Activated CD8-positive, alpha-beta T cell treated with anti-CD3 and anti-CD28 coated beads for 36 hours (primary cell): ENCODE measurements at regions not wholly inside any gene's neighbourhood (a gene's known extent, or its start where the extent isn't known, plus 50 kb on each side); places are given as distances from the start of the nearest gene placed in this dataset.

Source experiments
- ATAC-seq: fragments of 200-7000 bp; cut with Tn5 transposase; one replicate; pipeline ENCODE4 v1.10.0; 2021; ENCODE audit warnings: mild to moderate bottlenecking, moderate library complexity
- CTCF ChIA-PET: fragments of 350-600 bp; sonication (Branson Sonifier 250); formaldehyde crosslinking; loops from one replicate; lab custom pipeline; 2021; ENCODE audit warnings: antibody characterized with exemption; lab: Charles Lee
- POLR2A ChIA-PET: fragments of 350-600 bp; sonication (Branson Sonifier 250); formaldehyde crosslinking; loops from one replicate; lab custom pipeline; 2021; ENCODE audit warnings: antibody characterized with exemption; lab: Charles Lee
- DNase-seq: peaks from one replicate; pipeline ENCODE4 v3.0.0-alpha.2; 2020
- H3K27ac Mint-ChIP-seq: one replicate; pipeline ENCODE4 v1.8.0; 2021; ENCODE audit warnings: mild to moderate bottlenecking, mixed read lengths
- H3K27me3 Mint-ChIP-seq: one replicate; pipeline ENCODE4 v1.8.0; 2021; ENCODE audit warnings: mixed read lengths
- H3K36me3 Mint-ChIP-seq: one replicate; pipeline ENCODE4 v1.8.0; 2021; ENCODE audit warnings: low read depth, mixed read lengths
- H3K4me1 Mint-ChIP-seq: one replicate; pipeline ENCODE4 v1.8.0; 2021; ENCODE audit warnings: low read depth, mixed read lengths
- H3K4me3 Mint-ChIP-seq: one replicate; pipeline ENCODE4 v1.8.0; 2021; ENCODE audit warnings: mild to moderate bottlenecking, moderate library complexity, mixed read lengths
- H3K9me3 Mint-ChIP-seq: one replicate; pipeline ENCODE4 v1.8.0; 2021; ENCODE audit warnings: mixed read lengths
- intact Hi-C: fragments of 100-400 bp; cut with micrococcal nuclease; formaldehyde crosslinking; loops from one replicate; pipeline ENCODE4 v1.10.0; 2022
- TF ChIP-seq, protein P1 (sequence below): fragments of 200-600 bp; IDR thresholded peaks from one replicate; pipeline ENCODE4 v1.8.0; 2022; ENCODE audit warnings: antibody characterized with exemption, mild to moderate bottlenecking

DNA sequence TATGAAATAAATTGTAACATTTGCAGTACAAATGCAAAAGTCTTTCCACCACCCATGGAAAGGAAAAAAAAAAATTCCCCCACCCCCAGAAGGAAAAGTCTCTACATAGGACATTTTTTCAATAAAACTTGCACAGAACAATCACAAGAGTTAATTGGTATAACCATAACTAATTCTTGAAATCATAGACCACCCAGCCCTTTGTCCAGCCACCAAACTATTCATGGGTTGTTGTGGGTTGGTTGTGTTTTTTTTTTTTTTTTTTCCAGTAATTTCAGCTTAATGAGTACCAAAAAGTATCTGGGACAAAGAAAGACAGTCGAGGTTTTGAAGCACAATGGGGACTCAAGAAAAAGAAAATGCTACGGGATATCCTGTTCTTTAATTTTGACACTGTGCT lies 355.0 kb upstream of the ROBO2 start:
- CTCF ChIA-PET: no interaction called here
- intact Hi-C loops: no loop called here
- POLR2A ChIA-PET: no interaction called here

GRCh38 chr3:76685858-76686257 lies 354.0 kb upstream of the ROBO2 start:
- Mint-ChIP-seq H3K27me3 (no peaks in the 10 kb centered on the region), H3K4me1 (no peaks in the 10 kb centered on the region), H3K9me3 (peaks cover 9% of the 10 kb centered on the region), H3K27ac (no peak overlapping the region), H3K4me3 (no peak overlapping the region), H3K36me3 (no peaks in the 10 kb centered on the region)
- ChIA-PET POLR2A (no interaction called here), CTCF (no interaction called here)
- ATAC-seq (no peak), DNase-seq (no peak)
- intact Hi-C loops: no loop called here
- TF ChIP-seq, protein P1, sequence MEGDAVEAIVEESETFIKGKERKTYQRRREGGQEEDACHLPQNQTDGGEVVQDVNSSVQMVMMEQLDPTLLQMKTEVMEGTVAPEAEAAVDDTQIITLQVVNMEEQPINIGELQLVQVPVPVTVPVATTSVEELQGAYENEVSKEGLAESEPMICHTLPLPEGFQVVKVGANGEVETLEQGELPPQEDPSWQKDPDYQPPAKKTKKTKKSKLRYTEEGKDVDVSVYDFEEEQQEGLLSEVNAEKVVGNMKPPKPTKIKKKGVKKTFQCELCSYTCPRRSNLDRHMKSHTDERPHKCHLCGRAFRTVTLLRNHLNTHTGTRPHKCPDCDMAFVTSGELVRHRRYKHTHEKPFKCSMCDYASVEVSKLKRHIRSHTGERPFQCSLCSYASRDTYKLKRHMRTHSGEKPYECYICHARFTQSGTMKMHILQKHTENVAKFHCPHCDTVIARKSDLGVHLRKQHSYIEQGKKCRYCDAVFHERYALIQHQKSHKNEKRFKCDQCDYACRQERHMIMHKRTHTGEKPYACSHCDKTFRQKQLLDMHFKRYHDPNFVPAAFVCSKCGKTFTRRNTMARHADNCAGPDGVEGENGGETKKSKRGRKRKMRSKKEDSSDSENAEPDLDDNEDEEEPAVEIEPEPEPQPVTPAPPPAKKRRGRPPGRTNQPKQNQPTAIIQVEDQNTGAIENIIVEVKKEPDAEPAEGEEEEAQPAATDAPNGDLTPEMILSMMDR: no peak

More for the DNA sequence above, 355.0 kb upstream of the ROBO2 start:
- H3K4me1 Mint-ChIP-seq: no peaks in the 10 kb centered on the region
- no peaks in the 10 kb centered on the region for H3K36me3 Mint-ChIP-seq
- TF ChIP-seq, protein P1: no peak
- H3K4me3 Mint-ChIP-seq: no peak overlapping the region
- no peak overlapping the region for H3K27ac Mint-ChIP-seq
- H3K9me3 Mint-ChIP-seq: peaks cover 9% of the 10 kb centered on the region
- DNase-seq (no peak), ATAC-seq (no peak)
- no peaks in the 10 kb centered on the region for H3K27me3 Mint-ChIP-seq

- ATAC-seq (no peak), DNase-seq (no peak)
- Mint-ChIP-seq H3K36me3 (no peaks in the 10 kb centered on the region), H3K27me3 (no peaks in the 10 kb centered on the region), H3K4me1 (no peaks in the 10 kb centered on the region), H3K27ac (no peak overlapping the region), H3K4me3 (no peak overlapping the region), H3K9me3 (peaks cover 12% of the 10 kb centered on the region)
- ChIA-PET POLR2A (no interaction called here), CTCF (no interaction called here)
- TF ChIP-seq, protein P1: no peak
- intact Hi-C loops: no loop called here
These were observed 352.9 kb upstream of the ROBO2 start for GRCh38 chr3:76687019-76687418.

DNA sequence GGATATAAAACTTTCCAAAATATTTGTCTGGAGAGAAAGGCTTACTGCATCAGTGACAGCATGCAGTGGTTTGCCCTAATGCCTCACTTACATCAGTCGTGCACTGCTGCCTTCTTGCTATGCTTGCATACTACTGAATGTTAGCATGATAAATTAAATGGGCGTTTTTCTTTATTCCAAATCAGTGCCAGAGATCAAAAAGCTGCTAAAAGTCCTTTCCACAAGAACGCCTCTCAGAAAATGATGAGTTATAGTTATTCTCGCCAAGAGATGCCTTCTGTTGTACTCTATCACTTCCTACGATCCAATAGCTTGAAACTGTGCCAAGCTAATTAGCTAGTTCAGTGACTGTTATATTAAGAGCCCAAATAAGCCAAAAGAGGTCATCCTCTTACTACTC lies 345.8 kb upstream of the ROBO2 start:
- POLR2A ChIA-PET: no interaction called here
- TF ChIP-seq, protein P1: no peak
- no peaks in the 10 kb centered on the region for H3K27me3 Mint-ChIP-seq
- no peaks in the 10 kb centered on the region for H3K4me1 Mint-ChIP-seq
- no peak for DNase-seq
- H3K36me3 Mint-ChIP-seq: no peaks in the 10 kb centered on the region
- CTCF ChIA-PET: no interaction called here
- peaks cover 9% of the 10 kb centered on the region for H3K9me3 Mint-ChIP-seq
- H3K4me3 Mint-ChIP-seq: no peak overlapping the region
- no peak overlapping the region for H3K27ac Mint-ChIP-seq
- ATAC-seq: no peak
- intact Hi-C loops: no loop called here

DNA sequence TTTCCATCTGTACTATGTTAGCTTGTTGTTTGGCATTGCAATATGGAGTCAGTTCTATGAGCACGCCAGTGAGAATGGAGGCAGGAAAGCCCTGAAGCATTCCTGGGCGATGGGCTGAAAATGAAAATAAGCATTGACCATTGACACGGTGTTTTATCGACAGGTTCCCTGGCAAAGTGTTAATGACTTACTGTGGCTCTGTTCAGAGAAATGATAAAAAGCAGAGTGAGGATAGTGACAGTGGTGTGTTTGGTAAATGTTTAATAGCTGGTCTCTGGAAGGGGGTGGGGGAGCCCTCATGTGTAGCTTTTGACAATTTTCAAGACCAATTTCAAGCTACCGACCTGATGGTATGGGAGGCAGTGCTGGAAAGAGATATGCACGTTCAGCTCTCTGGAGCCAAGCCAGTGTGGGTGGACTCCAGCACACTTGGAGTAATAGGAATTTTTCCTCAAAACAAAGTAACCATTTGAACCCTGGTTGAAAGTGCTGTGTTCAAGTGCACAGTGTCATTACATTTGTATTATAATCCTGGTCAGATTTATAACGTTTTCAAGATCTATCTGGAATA lies 341.7 kb upstream of the ROBO2 start:
- H3K9me3 Mint-ChIP-seq: peaks cover 6% of the 10 kb centered on the region
- H3K27me3 Mint-ChIP-seq: no peaks in the 10 kb centered on the region
- intact Hi-C loops: no loop called here
- ChIA-PET CTCF (no interaction called here), POLR2A (no interaction called here)
- H3K4me3 Mint-ChIP-seq: no peak overlapping the region
- no peak overlapping the region for H3K27ac Mint-ChIP-seq
- no peaks in the 10 kb centered on the region for H3K4me1 Mint-ChIP-seq
- H3K36me3 Mint-ChIP-seq: no peaks in the 10 kb centered on the region
- DNase-seq (no peak), ATAC-seq (no peak)
- TF ChIP-seq, protein P1: no peak
